ENCODE measurements at regions not wholly inside any gene's neighbourhood (a gene's known extent, or its start where the extent isn't known, plus 50 kb on each side); places are given as distances from the start of the nearest gene placed in this dataset.

- no peak overlapping the region for H3K27ac ChIP-seq (ENCODE audit: low read depth, low read length)
- ChIA-PET POLR2A (no interaction called here), RAD21 (ENCODE audit: low non-redundant PET in 1 of 2, low total read pairs in 2 of 2, uncharacterized antibody in 2 of 2, unreplicated experiment in 2 of 2) (no interaction called here), CTCF (no interaction called here)
- H3K9me2 ChIP-seq (ENCODE audit: insufficient read depth): no peaks in the 10 kb centered on the region
- no peaks in the 10 kb centered on the region for H3K79me2 ChIP-seq (ENCODE audit: insufficient read depth, low read length)
- peaks cover 19% of the 10 kb centered on the region; the same call in 1 of the 2 replicates for H3K27me3 ChIP-seq (ENCODE audit: insufficient read depth, low read length)
- no peak overlapping the region for H3K9ac ChIP-seq (ENCODE audit: low read length)
- H3K9me3 ChIP-seq (ENCODE audit: control insufficient read depth in 1 of 2, insufficient read depth in 1 of 2, low read depth in 1 of 2, low read length in 2 of 2): no peaks in the 10 kb centered on the region
- H3K4me3 ChIP-seq (replicated peaks in 1 of 2; ENCODE audit: low read depth in 1 of 2, low read length in 2 of 2): no peak overlapping the region
- H3K36me3 ChIP-seq (ENCODE audit: control insufficient read depth in 1 of 2, insufficient read depth in 2 of 2, low read length in 2 of 2): no peaks in the 10 kb centered on the region
- no TSS peak for BruUV-seq (replicated peaks)
- no peak overlapping the region for H2AFZ ChIP-seq (ENCODE audit: low read depth, low read length, poor library complexity, severe bottlenecking)
- DNase-seq (ENCODE audit: low read depth, low spot score): no peak
- peaks cover 0 to 28% of the 10 kb centered on the region in 2 experiments; a peak in 2 of 4 replicates for H3K4me1 ChIP-seq (ENCODE audit: control insufficient read depth in 1 of 2, insufficient read depth in 2 of 2, low read length in 2 of 2)
- no peak for TF ChIP-seq FOSL1 (IDR thresholded peaks at IDR 0.05; ENCODE audit: low read depth)
- TF ChIP-seq SIN3A (IDR thresholded peaks at IDR 0.05; ENCODE audit: low read depth): no peak
- no peak for TF ChIP-seq ZFX (IDR thresholded peaks at IDR 0.05)
- no peak for TF ChIP-seq POLR2A (IDR thresholded peaks at IDR 0.05; ENCODE audit: borderline replicate concordance, extremely low read depth, insufficient read depth, insufficient read length)
- TF ChIP-seq YY1 (IDR thresholded peaks at IDR 0.05; ENCODE audit: extremely low read depth, insufficient replicate concordance, low read depth, low read length): no peak
- TF ChIP-seq REST (IDR thresholded peaks at IDR 0.05; ENCODE audit: low read depth): no peak
- no peak for TF ChIP-seq SP1 (IDR thresholded peaks at IDR 0.05; ENCODE audit: low read depth)
- no peak for TF ChIP-seq EZH2phosphoT487 (IDR thresholded peaks at IDR 0.05; ENCODE audit: borderline replicate concordance)
- TF ChIP-seq ATF3 (IDR thresholded peaks at IDR 0.05): no peak
- no peak for TF ChIP-seq CBX3 (IDR thresholded peaks at IDR 0.05; ENCODE audit: low read depth)
- no peak for TF ChIP-seq SRF (IDR thresholded peaks at IDR 0.05; ENCODE audit: low read depth)
- no peak for TF ChIP-seq MAX (IDR thresholded peaks at IDR 0.05)
- TF ChIP-seq EZH2 (IDR thresholded peaks at IDR 0.05): no peak
- no peak for TF ChIP-seq POLR2AphosphoS5 (IDR thresholded peaks at IDR 0.05; ENCODE audit: low read depth, low read length)
- no peak for ATAC-seq
- H4K20me1 ChIP-seq (ENCODE audit: insufficient read depth): no peaks in the 10 kb centered on the region
- intact Hi-C loops (cut with micrococcal nuclease): no loop called here
- no peak overlapping the region for H3K4me2 ChIP-seq (ENCODE audit: low read length)
These were observed 195.2 kb upstream of the LRFN2 start for GRCh38 chr6:40782355-40782754.

Data from HCT116 (cell line).